ENCODE measurements at regions not wholly inside any gene's neighbourhood (a gene's known extent, or its start where the extent isn't known, plus 50 kb on each side); places are given as distances from the start of the nearest gene placed in this dataset.

- TF ChIP-seq CSDC2 (CRISPR knock-in tag; IDR thresholded peaks at IDR 0.05) (no peak), ARNTL (CRISPR knock-in tag; IDR thresholded peaks at IDR 0.05; ENCODE audit: borderline replicate concordance, low read depth) (no peak), ZNF8 (CRISPR knock-in tag; IDR thresholded peaks at IDR 0.05) (no peak), TSHZ2 (CRISPR knock-in tag; IDR thresholded peaks at IDR 0.05) (no peak), PPARA (CRISPR knock-in tag; IDR thresholded peaks at IDR 0.05; ENCODE audit: borderline replicate concordance) (no peak), BACH2 (CRISPR knock-in tag; IDR thresholded peaks at IDR 0.05; ENCODE audit: borderline replicate concordance) (no peak), ZNF565 (CRISPR knock-in tag; conservative IDR thresholded peaks at IDR 0.05; ENCODE audit: low read depth) (no peak), ZC3H10 (CRISPR knock-in tag; IDR thresholded peaks at IDR 0.05) (no peak), TOX (CRISPR knock-in tag; IDR thresholded peaks at IDR 0.05; ENCODE audit: borderline replicate concordance) (no peak), ISL1 (CRISPR knock-in tag; IDR thresholded peaks at IDR 0.05) (no peak), CREB5 (CRISPR knock-in tag; IDR thresholded peaks at IDR 0.05; ENCODE audit: low read depth) (no peak), CSRNP3 (CRISPR knock-in tag; IDR thresholded peaks at IDR 0.05) (no peak), POU6F1 (CRISPR knock-in tag; IDR thresholded peaks at IDR 0.05; ENCODE audit: borderline replicate concordance, low read depth) (no peak), GLIS3 (CRISPR knock-in tag; IDR thresholded peaks at IDR 0.05) (no peak), RARB (CRISPR knock-in tag; IDR thresholded peaks at IDR 0.05) (no peak), TCF4 (CRISPR knock-in tag; IDR thresholded peaks at IDR 0.05; ENCODE audit: borderline replicate concordance) (no peak), OSR1 (CRISPR knock-in tag; IDR thresholded peaks at IDR 0.05) (no peak), SNAI2 (CRISPR knock-in tag; IDR thresholded peaks at IDR 0.05) (no peak), ESRRG (CRISPR knock-in tag; IDR thresholded peaks at IDR 0.05) (no peak), PATZ1 (CRISPR knock-in tag; IDR thresholded peaks at IDR 0.05; ENCODE audit: borderline replicate concordance) (no peak)
- no peak for ATAC-seq
Measured at GRCh38 chr18:23383494-23383893, 69.6 kb upstream of the RIOK3 start.

GRCh38 chr18:23384778-23385736 is 68.0 kb upstream of the RIOK3 start:
- TF ChIP-seq ARNTL (CRISPR knock-in tag; IDR thresholded peaks at IDR 0.05; ENCODE audit: borderline replicate concordance, low read depth): no peak
- TF ChIP-seq TOX (CRISPR knock-in tag; IDR thresholded peaks at IDR 0.05; ENCODE audit: borderline replicate concordance): no peak
- TF ChIP-seq ZFP30 (CRISPR knock-in tag; IDR thresholded peaks at IDR 0.05): no peak
- no peak for TF ChIP-seq ZNF565 (CRISPR knock-in tag; conservative IDR thresholded peaks at IDR 0.05; ENCODE audit: low read depth)
- TF ChIP-seq POU6F1 (CRISPR knock-in tag; IDR thresholded peaks at IDR 0.05; ENCODE audit: borderline replicate concordance, low read depth): no peak
- no peak for TF ChIP-seq BACH2 (CRISPR knock-in tag; IDR thresholded peaks at IDR 0.05; ENCODE audit: borderline replicate concordance)
- TF ChIP-seq ZNF8 (CRISPR knock-in tag; IDR thresholded peaks at IDR 0.05): no peak
- no peak for TF ChIP-seq ESRRG (CRISPR knock-in tag; IDR thresholded peaks at IDR 0.05)
- no peak for TF ChIP-seq ZC3H10 (CRISPR knock-in tag; IDR thresholded peaks at IDR 0.05)
- no peak for ATAC-seq
